H9 (cell line): ENCODE measurements at regions not wholly inside any gene's neighbourhood (a gene's known extent, or its start where the extent isn't known, plus 50 kb on each side); places are given as distances from the start of the nearest gene placed in this dataset.

Source experiments
- DNase-seq: peaks from one replicate; pipeline ENCODE4 v3.0.0-alpha.2; 2017
- H2AFZ ChIP-seq: one replicate; pipeline ENCODE4 v1.6.1; 2013; ENCODE audit warnings: mild to moderate bottlenecking, low read length, control low read depth, moderate library complexity
- H2AK5ac ChIP-seq: 2 replicates; pipeline ENCODE4 v1.6.1; 2013; ENCODE audit warnings: low read length, control low read depth, mixed read lengths; ENCODE audit not compliant: insufficient read length
- H2BK120ac ChIP-seq: one replicate; pipeline ENCODE4 v1.6.1; 2013; ENCODE audit warnings: low read depth, mild to moderate bottlenecking, low read length, control low read depth, inconsistent platforms; ENCODE audit not compliant: poor library complexity, severe bottlenecking
- H2BK12ac ChIP-seq: 2 replicates; pipeline ENCODE4 v1.6.1; 2013; ENCODE audit warnings: low read length, control low read depth, mixed read lengths, low read depth; ENCODE audit not compliant: insufficient read length
- H2BK15ac ChIP-seq: 2 replicates; pipeline ENCODE4 v1.6.1; 2013; ENCODE audit warnings: low read depth, low read length, control low read depth
- H2BK20ac ChIP-seq: one replicate; pipeline ENCODE4 v1.6.1; 2013; ENCODE audit warnings: low read depth, mild to moderate bottlenecking, low read length, control low read depth, inconsistent platforms; ENCODE audit not compliant: poor library complexity, severe bottlenecking
- H2BK5ac ChIP-seq: 2 replicates; pipeline ENCODE4 v1.6.1; 2013; ENCODE audit warnings: low read length, control low read depth, mixed read lengths; ENCODE audit not compliant: insufficient read length
- H3K14ac ChIP-seq: 2 replicates; pipeline ENCODE4 v1.6.1; 2013; ENCODE audit warnings: low read length, control low read depth; ENCODE audit not compliant: insufficient read depth
- H3K18ac ChIP-seq: 2 replicates; pipeline ENCODE4 v1.6.1; 2013; ENCODE audit warnings: low read depth, mild to moderate bottlenecking, mixed read lengths, low read length, control low read depth; ENCODE audit not compliant: insufficient read length
- H3K23ac ChIP-seq: 2 replicates; pipeline ENCODE4 v1.6.1; 2013; ENCODE audit warnings: low read length, control low read depth, mixed read lengths, low read depth; ENCODE audit not compliant: insufficient read length
- H3K23me2 ChIP-seq: 2 replicates; pipeline ENCODE4 v1.6.1; 2013; ENCODE audit warnings: low read depth, mild to moderate bottlenecking, mixed read lengths, low read length, control low read depth; ENCODE audit not compliant: insufficient read length, poor library complexity, severe bottlenecking
- H3K27ac ChIP-seq: 2 replicates; pipeline ENCODE4 v1.5.1; 2013; ENCODE audit warnings: low read length, control low read depth, mixed read lengths, low read depth; ENCODE audit not compliant: insufficient read length
- H3K27me3 ChIP-seq: 2 replicates; pipeline ENCODE4 v1.6.1; 2013; ENCODE audit warnings: low read length, control low read depth, inconsistent platforms; ENCODE audit not compliant: insufficient read depth
- H3K4ac ChIP-seq: 2 replicates; pipeline ENCODE4 v1.6.1; 2013; ENCODE audit warnings: low read depth, mild to moderate bottlenecking, control low read depth, inconsistent platforms, low read length, moderate library complexity
- H3K4me1 ChIP-seq: 2 replicates; pipeline ENCODE4 v1.6.1; 2013; ENCODE audit warnings: low read length, control low read depth, inconsistent platforms; ENCODE audit not compliant: insufficient read depth
- H3K4me2 ChIP-seq: 2 replicates; pipeline ENCODE4 v1.6.1; 2013; ENCODE audit warnings: low read length, control low read depth, mixed read lengths; ENCODE audit not compliant: insufficient read length, insufficient read depth
- H3K56ac ChIP-seq: 2 replicates; pipeline ENCODE4 v1.6.1; 2013; ENCODE audit warnings: low read depth, mild to moderate bottlenecking, mixed read lengths, low read length, control low read depth; ENCODE audit not compliant: insufficient read length
- H3K79me1 ChIP-seq: 2 replicates; pipeline ENCODE4 v1.6.1; 2013; ENCODE audit warnings: low read depth, mild to moderate bottlenecking, moderate library complexity, low read length, control low read depth, inconsistent platforms; ENCODE audit not compliant: insufficient read depth, poor library complexity, severe bottlenecking
- H3K79me2 ChIP-seq: 2 replicates; pipeline ENCODE4 v1.6.1; 2013; ENCODE audit warnings: low read length, control low read depth, inconsistent platforms; ENCODE audit not compliant: insufficient read depth
- H3K9ac ChIP-seq: 2 replicates; pipeline ENCODE4 v1.6.1; 2013; ENCODE audit warnings: low read length, control low read depth, mixed read lengths; ENCODE audit not compliant: insufficient read length; ENCODE audit errors: extremely low read depth
- H3K9me3 ChIP-seq: one replicate; pipeline ENCODE4 v1.6.1; 2013; ENCODE audit warnings: low read depth, low read length, inconsistent platforms; ENCODE audit not compliant: control insufficient read depth
- H3T11ph ChIP-seq: one replicate; pipeline ENCODE4 v1.6.1; 2013; ENCODE audit warnings: mild to moderate bottlenecking, low read length, control low read depth, inconsistent platforms
- H4K20me1 ChIP-seq: one replicate; pipeline ENCODE4 v1.6.1; 2013; ENCODE audit not compliant: control insufficient read depth, insufficient read length, insufficient read depth
- H4K5ac ChIP-seq: 2 replicates; pipeline ENCODE4 v1.6.1; 2013; ENCODE audit warnings: low read depth, mild to moderate bottlenecking, mixed read lengths, low read length, control low read depth; ENCODE audit not compliant: insufficient read length
- H4K8ac ChIP-seq: replicated peaks from 2 replicates; pipeline ENCODE4 v1.6.1; 2013; ENCODE audit warnings: low read length, control low read depth, mixed read lengths, low read depth; ENCODE audit not compliant: insufficient read length
- H4K91ac ChIP-seq: 2 replicates; pipeline ENCODE4 v1.6.1; 2013; ENCODE audit warnings: low read depth, mild to moderate bottlenecking, moderate library complexity, mixed read lengths, low read length, control low read depth; ENCODE audit not compliant: insufficient read length
- H3K27ac Mint-ChIP-seq, 3 experiments: 2 replicates in 2 of 3; 3 replicates in 1 of 3; pipeline ENCODE4 v1.8.0; 2020 to 2021; ENCODE audit warnings: mixed read lengths in 3 of 3, mild to moderate bottlenecking in 1 of 3, moderate library complexity in 1 of 3
- H3K27me3 Mint-ChIP-seq: 2 replicates; pipeline ENCODE4 v1.8.0; 2021; ENCODE audit warnings: low read depth, mild to moderate bottlenecking, moderate library complexity, mixed read lengths
- H3K36me3 Mint-ChIP-seq, 3 experiments: 2 replicates in 2 of 3; 3 replicates in 1 of 3; pipeline ENCODE4 v1.8.0; 2020 to 2021; ENCODE audit warnings: low read depth in 3 of 3, mixed read lengths in 3 of 3; ENCODE audit not compliant: insufficient read depth in 1 of 3
- H3K4me1 Mint-ChIP-seq, 2 experiments: 2 replicates each; pipeline ENCODE4 v1.8.0; 2020; ENCODE audit warnings: mixed read lengths in 2 of 2
- H3K4me3 Mint-ChIP-seq, 2 experiments: 2 replicates in 1 of 2; 3 replicates in 1 of 2; pipeline ENCODE4 v1.8.0; 2020 to 2021; ENCODE audit warnings: mild to moderate bottlenecking in 2 of 2, mixed read lengths in 2 of 2, moderate library complexity in 1 of 2
- H3K9me3 Mint-ChIP-seq, 2 experiments: 2 replicates in 1 of 2; 3 replicates in 1 of 2; pipeline ENCODE4 v1.8.0; 2020; ENCODE audit warnings: mild to moderate bottlenecking in 2 of 2, mixed read lengths in 2 of 2, moderate library complexity in 1 of 2
- CTCF ChIP-seq: fragments of 200-600 bp; sonication (generic); conservative IDR thresholded peaks from 3 replicates; pipeline ENCODE4 v1.8.0; 2021; ENCODE audit warnings: antibody characterized with exemption, mild to moderate bottlenecking
- WGBS: extraction: QIAGEN DNeasy Blood & Tissue Kit; methylation state at CpG from one replicate; pipeline ENCODE4 v1.1.7; 2013; ENCODE audit warnings: missing lambda C conversion rate, low lambda C conversion rate, mixed read lengths; ENCODE audit not compliant: insufficient read length; ENCODE audit errors: extremely low coverage; 5-methylcytosine and 5-hydroxymethylcytosine counted together

GRCh38 chr2:56086336-56086735 lies 97.5 kb upstream of the CCDC85A start:
- H2BK5ac ChIP-seq, result no peak overlapping the region
- no peaks in the 10 kb centered on the region for H3K79me1 ChIP-seq
- H2BK15ac ChIP-seq, result no peak overlapping the region; the same call in 1 of the 2 replicates
- no peak for TF ChIP-seq CTCF
- no peak overlapping the region for H3K23ac ChIP-seq
- no peaks in the 10 kb centered on the region for H3K9me3 ChIP-seq
- H3K4me1 ChIP-seq, result no peaks in the 10 kb centered on the region
- H3K27me3 ChIP-seq, result no peaks in the 10 kb centered on the region
- H3K79me2 ChIP-seq, result no peaks in the 10 kb centered on the region
- no peak overlapping the region for H4K91ac ChIP-seq
- no peak overlapping the region; a peak in 1 of 7 replicates for H3K27ac Mint-ChIP-seq
- H2BK12ac ChIP-seq, result no peak overlapping the region
- H2BK20ac ChIP-seq, result no peak overlapping the region
- H2AK5ac ChIP-seq, result no peak overlapping the region
- peaks cover 0 to 3% of the 10 kb centered on the region in 2 experiments; a peak in 3 of 5 replicates for H3K9me3 Mint-ChIP-seq
- no peak for DNase-seq
- H3K4me3 Mint-ChIP-seq, result no peak overlapping the region
- WGBS, result no CpG with 5 or more reads among the region's 7 CpGs
- H3K4me1 Mint-ChIP-seq, result no peaks in the 10 kb centered on the region
- H3K18ac ChIP-seq, result no peak overlapping the region
- H3K9ac ChIP-seq, result no peak overlapping the region
- H3K14ac ChIP-seq, result no peak overlapping the region
- no peak overlapping the region for H3K27ac ChIP-seq
- peaks cover 2% of the 10 kb centered on the region; the same call in 1 of the 2 replicates for H3K27me3 Mint-ChIP-seq
- no peak overlapping the region for H3K4ac ChIP-seq
- H3K23me2 ChIP-seq, result no peaks in the 10 kb centered on the region
- H3T11ph ChIP-seq, result no peak overlapping the region
- H4K8ac ChIP-seq, result no peak overlapping the region
- H2BK120ac ChIP-seq, result no peak overlapping the region
- no peak overlapping the region for H2AFZ ChIP-seq
- H4K20me1 ChIP-seq, result no peaks in the 10 kb centered on the region
- H4K5ac ChIP-seq, result no peak overlapping the region
- H3K56ac ChIP-seq, result no peak overlapping the region
- H3K4me2 ChIP-seq, result no peak overlapping the region
- no peaks in the 10 kb centered on the region for H3K36me3 Mint-ChIP-seq
